Right lobe of liver (tissue), 6 donors: ENCODE measurements at regions not wholly inside any gene's neighbourhood (a gene's known extent, or its start where the extent isn't known, plus 50 kb on each side); places are given as distances from the start of the nearest gene placed in this dataset.

Experiments used
- ATAC-seq, 4 donors: fragments of 200-7000 bp; cut with Tn5 transposase; one replicate each; pipeline ENCODE4 v1.9.1; 2020; ENCODE audit warnings: mild to moderate bottlenecking in 4 of 4, moderate library complexity in 4 of 4
- DNase-seq, 3 donors: peaks; one replicate each; pipeline ENCODE4 v3.0.0-alpha.2; 2020
- H3K27ac ChIP-seq, 3 donors: fragments of 200-600 bp; one replicate each; pipeline ENCODE4 v1.8.0; 2022
- H3K27me3 ChIP-seq, 2 donors: fragments of 200-600 bp; one replicate each; pipeline ENCODE4 v1.8.0; 2022
- H3K36me3 ChIP-seq, 4 donors: fragments of 200-600 bp; sonication (generic) in 1 of 4; one replicate each; pipeline versions ENCODE4 v1.5.1 to v1.8.0; 2017 to 2022; ENCODE audit warnings: control low read depth in 1 of 4
- H3K4me1 ChIP-seq, 4 donors: fragments of 200-600 bp; sonication (generic) in 1 of 4; one replicate each; pipeline versions ENCODE4 v1.5.1 to v1.8.0; 2017 to 2022; ENCODE audit warnings: control low read depth in 1 of 4
- H3K4me3 ChIP-seq, 3 donors: fragments of 200-600 bp; one replicate each; pipeline ENCODE4 v1.8.0; 2022
- H3K9me3 ChIP-seq, 4 donors: fragments of 200-600 bp; sonication (generic) in 1 of 4; one replicate each; pipeline versions ENCODE4 v1.5.1 to v1.8.0; 2017 to 2022; ENCODE audit warnings: control low read depth in 1 of 4
- POLR2A ChIP-seq: fragments of 450-650 bp; IDR thresholded peaks from one replicate; pipeline ENCODE4 v1.6.1; 2017; ENCODE audit warnings: antibody characterized with exemption, mild to moderate bottlenecking
- WGBS: methylation state at CpG from one replicate; pipeline ENCODE4 v1.1.6; 2018; ENCODE audit warnings: low coverage, low lambda C conversion rate; ENCODE audit not compliant: insufficient coverage; ENCODE audit errors: missing lambda C conversion rate; 5-methylcytosine and 5-hydroxymethylcytosine counted together
- intact Hi-C, 2 donors: fragments of 100-400 bp; cut with DNase I; formaldehyde crosslinking; loops; one replicate each; pipeline versions ENCODE4 v1.11.2 to v1.14.1; 2022
- TF ChIP-seq, protein P1 (sequence below), 4 donors: fragments of 200-600 bp in 3 of 4; fragments of 450-650 bp in 1 of 4; IDR thresholded peaks; one replicate each; pipeline versions ENCODE4 v1.5.1 to v1.8.0; 2016 to 2022; ENCODE audit warnings: antibody characterized with exemption in 4 of 4, mild to moderate bottlenecking in 2 of 4
- donor health status: DM: no; HTN: yes; CAD: no.
- donor health status: DM: no; HTN: no; CAD: no.
- donor health status: DM: no; HTN: no; CAD: no.
- donor health status: DM: no; HTN: yes; CAD: no.
- donor health status: DM: no; HTN: yes; CAD: no.

DNA sequence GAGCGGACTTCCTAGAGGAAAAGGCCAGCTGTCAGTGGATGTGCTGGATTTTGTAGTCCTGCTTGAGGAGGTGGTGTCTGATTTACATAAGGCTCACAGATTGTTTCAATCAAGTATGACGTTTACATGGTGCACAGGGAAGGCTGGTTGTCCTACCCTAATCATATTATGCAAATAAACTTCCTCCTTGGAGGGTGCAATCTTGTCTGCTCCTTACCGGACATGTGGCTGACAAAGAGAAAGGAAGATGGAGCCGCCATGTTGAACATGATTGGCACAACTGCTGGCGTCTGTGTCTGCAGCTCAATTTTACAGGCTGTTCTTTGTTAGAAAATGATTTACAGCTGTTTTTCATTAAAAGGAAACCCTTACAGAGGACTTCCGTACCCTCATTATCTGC lies 1656.1 kb downstream of the KCNT2 start:
- ATAC-seq: no peak
- TF ChIP-seq POLR2A: no peak
- TF ChIP-seq, protein P1, sequence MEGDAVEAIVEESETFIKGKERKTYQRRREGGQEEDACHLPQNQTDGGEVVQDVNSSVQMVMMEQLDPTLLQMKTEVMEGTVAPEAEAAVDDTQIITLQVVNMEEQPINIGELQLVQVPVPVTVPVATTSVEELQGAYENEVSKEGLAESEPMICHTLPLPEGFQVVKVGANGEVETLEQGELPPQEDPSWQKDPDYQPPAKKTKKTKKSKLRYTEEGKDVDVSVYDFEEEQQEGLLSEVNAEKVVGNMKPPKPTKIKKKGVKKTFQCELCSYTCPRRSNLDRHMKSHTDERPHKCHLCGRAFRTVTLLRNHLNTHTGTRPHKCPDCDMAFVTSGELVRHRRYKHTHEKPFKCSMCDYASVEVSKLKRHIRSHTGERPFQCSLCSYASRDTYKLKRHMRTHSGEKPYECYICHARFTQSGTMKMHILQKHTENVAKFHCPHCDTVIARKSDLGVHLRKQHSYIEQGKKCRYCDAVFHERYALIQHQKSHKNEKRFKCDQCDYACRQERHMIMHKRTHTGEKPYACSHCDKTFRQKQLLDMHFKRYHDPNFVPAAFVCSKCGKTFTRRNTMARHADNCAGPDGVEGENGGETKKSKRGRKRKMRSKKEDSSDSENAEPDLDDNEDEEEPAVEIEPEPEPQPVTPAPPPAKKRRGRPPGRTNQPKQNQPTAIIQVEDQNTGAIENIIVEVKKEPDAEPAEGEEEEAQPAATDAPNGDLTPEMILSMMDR (IDR thresholded peaks at IDR 0.05): no peak
- H3K4me1 ChIP-seq: no peaks in the 10 kb centered on the region
- intact Hi-C loops: no loop called here
- DNase-seq: no peak
- no peaks in the 10 kb centered on the region for H3K27me3 ChIP-seq
- no peaks in the 10 kb centered on the region for H3K36me3 ChIP-seq
- no peak overlapping the region for H3K27ac ChIP-seq
- WGBS: 59% methylated on average over 5 of the region's 6 CpGs
- no peaks in the 10 kb centered on the region for H3K9me3 ChIP-seq
- no peak overlapping the region for H3K4me3 ChIP-seq

DNA sequence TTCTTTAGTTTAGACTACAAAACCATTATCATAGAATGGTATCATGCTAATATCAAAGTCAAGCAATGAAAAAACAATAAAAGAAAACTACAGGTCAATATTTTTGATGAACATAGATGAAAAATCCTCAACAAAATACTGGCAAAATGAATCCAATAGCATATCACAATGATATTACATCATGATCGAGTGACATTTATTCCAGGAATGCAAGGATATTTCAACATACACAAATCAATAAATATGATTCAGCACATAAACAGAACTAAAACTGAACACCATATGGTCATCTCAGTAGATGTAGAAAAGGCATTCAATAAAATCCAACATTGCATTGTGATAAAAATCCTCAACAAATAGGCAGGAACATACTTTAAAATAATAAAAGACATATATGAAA lies 1657.7 kb downstream of the KCNT2 start:
- TF ChIP-seq, protein P1 (IDR thresholded peaks at IDR 0.05): no peak
- TF ChIP-seq POLR2A: no peak
- DNase-seq: no peak
- no peaks in the 10 kb centered on the region for H3K9me3 ChIP-seq
- 62% methylated on average over 1 of the region's 1 CpG for WGBS
- intact Hi-C loops: no loop called here
- no peak overlapping the region for H3K4me3 ChIP-seq
- ATAC-seq: no peak
- no peaks in the 10 kb centered on the region for H3K36me3 ChIP-seq
- H3K27me3 ChIP-seq: no peaks in the 10 kb centered on the region
- no peaks in the 10 kb centered on the region for H3K4me1 ChIP-seq
- H3K27ac ChIP-seq: no peak overlapping the region

- DNase-seq (no peak), ATAC-seq (no peak)
- 55% methylated on average over 2 of the region's 2 CpGs for WGBS
- H3K27ac ChIP-seq: no peak overlapping the region
- no peak overlapping the region for H3K4me3 ChIP-seq
- no peaks in the 10 kb centered on the region for H3K36me3 ChIP-seq
- intact Hi-C loops: no loop called here
- H3K4me1 ChIP-seq: no peaks in the 10 kb centered on the region
- H3K9me3 ChIP-seq: no peaks in the 10 kb centered on the region
- TF ChIP-seq, protein P1 (IDR thresholded peaks at IDR 0.05): no peak
- no peak for TF ChIP-seq POLR2A
- no peaks in the 10 kb centered on the region for H3K27me3 ChIP-seq
These were observed 1667.8 kb downstream of the KCNT2 start for GRCh38 chr1:194940336-194941030.

DNA sequence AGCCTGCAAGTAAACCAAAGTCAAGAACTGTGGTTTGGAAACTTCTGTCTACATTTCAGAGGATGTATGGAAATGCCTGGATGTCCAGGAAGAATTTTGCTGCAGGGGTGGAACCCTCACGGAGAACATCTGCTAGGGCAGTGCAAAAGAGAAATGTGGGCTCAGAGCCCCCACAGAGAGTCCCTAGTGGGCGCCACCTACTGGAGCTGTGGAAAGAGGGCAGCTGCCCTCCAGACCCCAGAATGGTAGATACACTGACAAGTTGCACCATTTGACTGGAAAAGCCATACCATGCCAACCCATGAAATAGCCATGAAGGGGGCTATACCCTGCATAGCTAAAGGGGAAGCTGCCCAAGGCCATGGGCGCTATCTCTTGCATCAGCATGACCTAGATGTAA lies 1672.4 kb downstream of the KCNT2 start:
- Histone ChIP-seq H3K36me3 (no peaks in the 10 kb centered on the region), H3K9me3 (no peaks in the 10 kb centered on the region), H3K4me3 (no peak overlapping the region), H3K4me1 (no peaks in the 10 kb centered on the region), H3K27ac (no peak overlapping the region), H3K27me3 (no peaks in the 10 kb centered on the region)
- DNase-seq (no peak), ATAC-seq (no peak)
- intact Hi-C loops: no loop called here
- WGBS: 60% methylated on average over 1 of the region's 3 CpGs
- TF ChIP-seq POLR2A: no peak
- TF ChIP-seq, protein P1 (IDR thresholded peaks at IDR 0.05): no peak

- Histone ChIP-seq H3K9me3 (no peaks in the 10 kb centered on the region), H3K4me3 (no peak overlapping the region), H3K27me3 (no peaks in the 10 kb centered on the region), H3K36me3 (no peaks in the 10 kb centered on the region), H3K27ac (no peak overlapping the region), H3K4me1 (no peaks in the 10 kb centered on the region)
- WGBS: 20% methylated on average over 1 of the region's 1 CpG
- TF ChIP-seq POLR2A: no peak
- TF ChIP-seq, protein P1 (IDR thresholded peaks at IDR 0.05): no peak
- no peak for DNase-seq
- no peak for ATAC-seq
- intact Hi-C loops: no loop called here
These were observed 1677.1 kb downstream of the KCNT2 start for GRCh38 chr1:194931166-194931565.
